Panc1 (cell line): ENCODE measurements at regions not wholly inside any gene's neighbourhood (a gene's known extent, or its start where the extent isn't known, plus 50 kb on each side); places are given as distances from the start of the nearest gene placed in this dataset.

ENCODE experiments used
- CTCF ChIP-seq: fragments of 450-650 bp; IDR thresholded peaks from 2 replicates; pipeline ENCODE4 v1.5.1; 2017; ENCODE audit warnings: mild to moderate bottlenecking
- SIN3A ChIP-seq: IDR thresholded peaks from 2 replicates; pipeline ENCODE4 v1.6.1; 2012; ENCODE audit warnings: low read depth, mild to moderate bottlenecking, low read length, moderate library complexity, borderline replicate concordance; ENCODE audit not compliant: insufficient read depth

- no peak for TF ChIP-seq CTCF
- TF ChIP-seq SIN3A: no peak
These were observed 317.9 kb upstream of the RBFOX1 start for GRCh38 chr16:7014756-7015155.
